IMR-90 (cell line): ENCODE measurements at regions not wholly inside any gene's neighbourhood (a gene's known extent, or its start where the extent isn't known, plus 50 kb on each side); places are given as distances from the start of the nearest gene placed in this dataset.

ENCODE experiments used
- ATAC-seq: fragments of 200-7000 bp; cut with Tn5 transposase; 2 replicates; pipeline ENCODE4 v1.9.1; 2020; ENCODE audit warnings: low read depth, mild to moderate bottlenecking, moderate library complexity
- BruUV-seq: library from RNA; stranded (reverse); fragments of 400-500 nt; replicated peaks from 2 replicates; lab custom pipeline; 2021; lab: Mats Ljungman, UMichigan
- CTCF ChIA-PET: fragments of 300-600 bp; formaldehyde crosslinking; extraction: SDS; loops from one replicate; lab custom pipeline; 2021; ENCODE audit warnings: antibody characterized with exemption; lab: Yijun Ruan, JAX
- POLR2A ChIA-PET: fragments of 300-600 bp; sonication (Branson Sonifier 250); formaldehyde crosslinking; loops from one replicate; lab custom pipeline; 2022; ENCODE audit warnings: antibody characterized with exemption; ENCODE audit not compliant: unreplicated experiment; lab: Charles Lee
- DNase-seq: peaks from one replicate; pipeline ENCODE4 v3.0.0; 2013
- H2AFZ ChIP-seq: replicated peaks from 2 replicates; pipeline ENCODE3; 2013; ENCODE audit warnings: low read length, mild to moderate bottlenecking; ENCODE audit not compliant: poor library complexity
- H2AK5ac ChIP-seq: 2 replicates; pipeline ENCODE4 v1.6.1; 2013; ENCODE audit warnings: low read depth, low read length, inconsistent platforms
- H2AK9ac ChIP-seq: replicated peaks from 2 replicates; pipeline ENCODE3; 2013; ENCODE audit warnings: mild to moderate bottlenecking, low read depth, low read length, moderate library complexity; ENCODE audit not compliant: poor library complexity
- H2BK120ac ChIP-seq: 2 replicates; pipeline ENCODE4 v1.6.1; 2013; ENCODE audit warnings: low read depth, low read length, inconsistent platforms
- H2BK15ac ChIP-seq: 3 replicates; pipeline ENCODE4 v1.6.1; 2013; ENCODE audit warnings: low read depth, low read length, inconsistent platforms
- H2BK20ac ChIP-seq: 2 replicates; pipeline ENCODE4 v1.6.1; 2013; ENCODE audit warnings: low read depth, mild to moderate bottlenecking, inconsistent platforms, low read length, moderate library complexity
- H2BK5ac ChIP-seq: 2 replicates; pipeline ENCODE4 v1.6.1; 2013; ENCODE audit warnings: mild to moderate bottlenecking, low read depth, low read length, inconsistent platforms; ENCODE audit not compliant: poor library complexity, severe bottlenecking
- H3K14ac ChIP-seq: replicated peaks from 2 replicates; pipeline ENCODE4 v1.6.1; 2013; ENCODE audit warnings: low read depth, low read length, inconsistent platforms
- H3K18ac ChIP-seq: 2 replicates; pipeline ENCODE4 v1.6.1; 2013; ENCODE audit warnings: low read depth, low read length, control low read depth
- H3K23ac ChIP-seq: 2 replicates; pipeline ENCODE4 v1.6.1; 2013; ENCODE audit warnings: low read depth, low read length, inconsistent platforms
- H3K27ac ChIP-seq: 2 replicates; pipeline ENCODE4 v1.5.1; 2013; ENCODE audit warnings: mild to moderate bottlenecking, control low read depth, low read length; ENCODE audit not compliant: insufficient read depth
- H3K27me3 ChIP-seq: 2 replicates; pipeline ENCODE4 v1.6.1; 2013; ENCODE audit warnings: low read length; ENCODE audit not compliant: control insufficient read depth, insufficient read depth
- H3K36me3 ChIP-seq: 2 replicates; pipeline ENCODE4 v1.6.1; 2013; ENCODE audit warnings: low read length, mixed read lengths; ENCODE audit not compliant: control insufficient read depth, insufficient read depth
- H3K4ac ChIP-seq: 2 replicates; pipeline ENCODE4 v1.6.1; 2013; ENCODE audit warnings: low read depth, low read length, inconsistent platforms
- H3K4me1 ChIP-seq: 2 replicates; pipeline ENCODE4 v1.6.1; 2013; ENCODE audit warnings: low read length, mixed read lengths; ENCODE audit not compliant: control insufficient read depth, insufficient read depth
- H3K4me2 ChIP-seq: 2 replicates; pipeline ENCODE4 v1.6.1; 2013; ENCODE audit warnings: low read depth, mild to moderate bottlenecking, control low read depth, low read length, moderate library complexity
- H3K4me3 ChIP-seq: 2 replicates; pipeline ENCODE4 v1.5.1; 2013; ENCODE audit warnings: low read depth, mild to moderate bottlenecking, control low read depth, low read length, moderate library complexity; ENCODE audit not compliant: insufficient read depth
- H3K56ac ChIP-seq: 2 replicates; pipeline ENCODE4 v1.6.1; 2013; ENCODE audit warnings: low read length, inconsistent platforms; ENCODE audit not compliant: insufficient read depth; ENCODE audit errors: extremely low read depth
- H3K79me1 ChIP-seq, 2 experiments: 2 replicates each; pipeline ENCODE4 v1.6.1; 2013; ENCODE audit warnings: low read length in 2 of 2, inconsistent platforms in 1 of 2, low read depth in 1 of 2
- H3K9ac ChIP-seq: 2 replicates; pipeline ENCODE4 v1.6.1; 2013; ENCODE audit warnings: low read depth, low read length, control low read depth
- H3K9me1 ChIP-seq: 2 replicates; pipeline ENCODE4 v1.6.1; 2013; ENCODE audit warnings: low read length, inconsistent platforms; ENCODE audit not compliant: insufficient read depth
- H3K9me3 ChIP-seq: 2 replicates; pipeline ENCODE4 v1.6.1; 2013; ENCODE audit warnings: low read length; ENCODE audit not compliant: control insufficient read depth, insufficient read depth
- H4K20me1 ChIP-seq: 2 replicates; pipeline ENCODE4 v1.6.1; 2013; ENCODE audit warnings: low read length, inconsistent platforms; ENCODE audit not compliant: insufficient read depth
- H4K5ac ChIP-seq: 2 replicates; pipeline ENCODE4 v1.6.1; 2013; ENCODE audit warnings: mild to moderate bottlenecking, low read depth, low read length, control low read depth
- H4K8ac ChIP-seq, 2 experiments: 2 replicates each; pipeline ENCODE4 v1.6.1; 2013; ENCODE audit warnings: low read depth in 2 of 2, low read length in 2 of 2, control low read depth in 1 of 2, inconsistent platforms in 1 of 2
- H4K91ac ChIP-seq: 2 replicates; pipeline ENCODE4 v1.6.1; 2013; ENCODE audit warnings: low read depth, low read length, inconsistent platforms; ENCODE audit not compliant: insufficient read depth
- FOS ChIP-seq: fragments of 150-350 bp; IDR thresholded peaks from 2 replicates; pipeline ENCODE4 v1.6.1; 2016; ENCODE audit warnings: low read depth, low read length
- MXI1 ChIP-seq: IDR thresholded peaks from 2 replicates; pipeline ENCODE4 v1.6.1; 2012; ENCODE audit warnings: low read depth, mild to moderate bottlenecking, low read length, moderate library complexity, borderline replicate concordance
- WGBS, 2 experiments: methylation state at CpG; one replicate each; pipeline versions ENCODE4 v1.1.5 to v1.1.7; 2013; ENCODE audit warnings: missing lambda C conversion rate in 2 of 2; ENCODE audit not compliant: insufficient read length in 1 of 2; ENCODE audit errors: extremely low coverage in 2 of 2; 5-methylcytosine and 5-hydroxymethylcytosine counted together
- dilution Hi-C: fragments of 300-500 bp; cut with HindIII; formaldehyde crosslinking; loops from one replicate; pipeline ENCODE4 v1.14.3; 2018; ENCODE audit warnings: low sequenced_read_pairs; ENCODE audit not compliant: unreplicated experiment
- in situ Hi-C: fragments of 300-500 bp; cut with MboI; formaldehyde crosslinking; loops from 3 replicates; pipeline ENCODE4 v1.14.3; 2019; ENCODE audit warnings: low sequenced_read_pairs, inconsistent platforms, mixed read lengths
- intact Hi-C: fragments of 100-400 bp; cut with micrococcal nuclease; formaldehyde crosslinking; loops from 2 replicates; pipeline ENCODE4 v1.10.0; 2022

DNA sequence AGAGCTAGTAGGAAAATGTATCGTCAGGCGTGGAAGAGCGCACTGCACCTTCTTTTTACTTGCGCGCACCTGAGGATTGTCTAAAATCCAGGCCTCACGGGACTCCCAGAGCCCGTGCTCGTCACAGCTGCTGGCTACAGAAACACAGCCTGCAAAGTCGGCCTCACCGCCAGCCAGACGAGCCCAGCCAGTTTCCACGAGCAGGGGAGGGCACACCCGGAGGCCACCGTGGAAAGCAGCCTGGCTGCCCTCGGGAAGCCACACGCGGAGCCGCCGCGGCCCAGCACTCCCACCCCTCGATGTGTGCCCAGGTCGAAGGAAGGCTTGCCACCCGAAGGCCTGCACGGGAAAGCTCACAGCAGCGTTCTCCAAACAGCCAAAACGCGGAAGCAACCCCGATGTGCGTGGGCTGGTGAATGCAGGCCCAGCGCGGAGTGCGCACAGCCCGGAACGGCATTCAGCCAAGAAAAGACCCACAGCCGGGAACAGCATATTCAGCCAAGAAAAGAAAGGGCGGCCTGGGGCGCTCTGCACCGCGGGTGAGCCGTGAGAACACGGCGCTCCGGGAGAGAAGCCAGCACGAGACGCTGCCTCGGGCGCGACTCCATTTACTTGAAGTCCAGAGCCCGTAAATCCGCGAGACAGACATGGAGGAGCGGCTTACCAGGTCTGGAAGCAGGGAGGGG, 53.9 kb upstream of the SALL3 start:
- H4K20me1 ChIP-seq: no peaks in the 10 kb centered on the region
- no peak overlapping the region for H3K56ac ChIP-seq
- ATAC-seq (no peak), DNase-seq (no peak)
- no peak overlapping the region for H3K4me3 ChIP-seq
- intact Hi-C loops: no loop called here
- CTCF ChIA-PET: no interaction called here
- no peak overlapping the region for H3K18ac ChIP-seq
- H3K27ac ChIP-seq: no peak overlapping the region
- H2BK15ac ChIP-seq: no peak overlapping the region
- no peak overlapping the region for H3K14ac ChIP-seq
- no peaks in the 10 kb centered on the region for H3K9me1 ChIP-seq
- no peak overlapping the region for H2AK5ac ChIP-seq
- POLR2A ChIA-PET: no interaction called here
- no peak overlapping the region for H2BK120ac ChIP-seq
- H2BK5ac ChIP-seq: no peak overlapping the region
- no peak overlapping the region for H3K4me2 ChIP-seq
- no peaks in the 10 kb centered on the region for H3K79me1 ChIP-seq
- no peak overlapping the region for H3K9ac ChIP-seq
- H3K4ac ChIP-seq: no peak overlapping the region
- no peak overlapping the region for H2BK20ac ChIP-seq
- 88% methylated on average over 33 of the region's 52 CpGs; no CpG with 5 or more reads in 1 of the 2 experiments for WGBS, 2 experiments
- H4K8ac ChIP-seq: no peak overlapping the region
- H4K91ac ChIP-seq: no peak overlapping the region
- H3K4me1 ChIP-seq: no peaks in the 10 kb centered on the region
- TF ChIP-seq FOS (no peak), MXI1 (no peak)
- no TSS peak for BruUV-seq
- no peaks in the 10 kb centered on the region for H3K36me3 ChIP-seq
- no peak overlapping the region for H2AFZ ChIP-seq
- H3K23ac ChIP-seq: no peak overlapping the region
- no peak overlapping the region for H2AK9ac ChIP-seq
- dilution Hi-C loops: no loop called here
- H4K5ac ChIP-seq: no peak overlapping the region
- in situ Hi-C loops: no loop called here
- H3K27me3 ChIP-seq: no peaks in the 10 kb centered on the region
- H3K9me3 ChIP-seq: peaks cover 62% of the 10 kb centered on the region
